Stromal cell of bone marrow (primary cell): ENCODE measurements at regions not wholly inside any gene's neighbourhood (a gene's known extent, or its start where the extent isn't known, plus 50 kb on each side); places are given as distances from the start of the nearest gene placed in this dataset.

ENCODE experiments used
- DNase-seq: peaks from one replicate; pipeline ENCODE4 v3.0.0-alpha.2; 2012; ENCODE audit warnings: low read depth

GRCh38 chr5:91283899-91284298 is 99.2 kb downstream of the ARRDC3 start:
- peak; percentile 93 for DNase-seq

GRCh38 chr5:91283326-91283725 is 99.8 kb downstream of the ARRDC3 start:
- DNase-seq, result no peak

GRCh38 chr5:91282210-91282609 is 100.9 kb downstream of the ARRDC3 start:
- DNase-seq, result no peak

GRCh38 chr5:91281401-91281800 is 101.7 kb downstream of the ARRDC3 start:
- peak; percentile 81 for DNase-seq

GRCh38 chr5:91280362-91281269 is 102.5 kb downstream of the ARRDC3 start:
- DNase-seq, result peak; percentile 94

GRCh38 chr5:91277840-91278239 is 105.3 kb downstream of the ARRDC3 start:
- DNase-seq, result no peak

GRCh38 chr5:91277093-91277626 is 106.0 kb downstream of the ARRDC3 start:
- no peak for DNase-seq

GRCh38 chr5:91272858-91273257 is 110.3 kb downstream of the ARRDC3 start:
- DNase-seq, result no peak

- DNase-seq, result no peak
Measured at GRCh38 chr5:91271999-91272398, 111.1 kb downstream of the ARRDC3 start.

- no peak for DNase-seq
Measured at GRCh38 chr5:91269198-91269597, 113.9 kb downstream of the ARRDC3 start.

- peak; percentile 33 for DNase-seq
Measured at GRCh38 chr5:91266184-91266705, 116.9 kb downstream of the ARRDC3 start.

GRCh38 chr5:91264311-91265051 is 118.6 kb downstream of the ARRDC3 start:
- no peak for DNase-seq

- no peak for DNase-seq
Measured at GRCh38 chr5:91263898-91264297, 119.2 kb downstream of the ARRDC3 start.

GRCh38 chr5:91257301-91257700 is 125.8 kb downstream of the ARRDC3 start:
- DNase-seq, result no peak

- no peak for DNase-seq
Measured at GRCh38 chr5:91256142-91256524, 127.0 kb downstream of the ARRDC3 start.

- DNase-seq, result no peak
Measured at GRCh38 chr5:91255396-91256141, 127.5 kb downstream of the ARRDC3 start.

GRCh38 chr5:91252916-91253315 is 130.2 kb downstream of the ARRDC3 start:
- no peak for DNase-seq

GRCh38 chr5:91245871-91246270 is 137.2 kb downstream of the ARRDC3 start:
- DNase-seq, result no peak

- DNase-seq, result no peak
Measured at GRCh38 chr5:91245074-91245452, 138.1 kb downstream of the ARRDC3 start.

- DNase-seq, result no peak
Measured at GRCh38 chr5:91244380-91245073, 138.6 kb downstream of the ARRDC3 start.

- no peak for DNase-seq
Measured at GRCh38 chr5:91243852-91244251, 139.3 kb downstream of the ARRDC3 start.
